ENCODE measurements at regions not wholly inside any gene's neighbourhood (a gene's known extent, or its start where the extent isn't known, plus 50 kb on each side); places are given as distances from the start of the nearest gene placed in this dataset.
A peak's percentile ranks its signal among the peaks of the same experiment; 100 is the strongest.
"Not testable (repeated sequence)": the region's sequence is repeated elsewhere in the genome, so short reads cannot be mapped to it uniquely, and the experiment has no call there.

DNA sequence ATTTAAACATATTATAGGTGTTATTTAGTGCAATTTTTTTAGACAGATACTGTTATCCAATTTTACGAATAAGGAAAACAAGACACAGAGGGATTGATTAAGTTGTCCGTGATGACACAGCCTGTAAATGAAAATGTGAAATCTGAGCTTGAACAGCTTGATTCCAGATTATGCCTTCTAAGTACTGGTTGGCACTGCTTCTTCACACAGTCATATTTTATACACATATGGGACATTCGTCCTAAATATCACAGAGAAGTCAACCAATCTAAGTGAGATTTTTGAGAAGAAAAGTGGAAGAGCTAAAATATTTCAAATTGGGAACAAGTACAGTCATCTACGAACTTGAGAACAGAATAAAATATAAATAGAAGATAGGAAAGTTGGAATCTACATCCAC lies 756.3 kb downstream of the BCKDHB start:
- no peak for DNase-seq

DNA sequence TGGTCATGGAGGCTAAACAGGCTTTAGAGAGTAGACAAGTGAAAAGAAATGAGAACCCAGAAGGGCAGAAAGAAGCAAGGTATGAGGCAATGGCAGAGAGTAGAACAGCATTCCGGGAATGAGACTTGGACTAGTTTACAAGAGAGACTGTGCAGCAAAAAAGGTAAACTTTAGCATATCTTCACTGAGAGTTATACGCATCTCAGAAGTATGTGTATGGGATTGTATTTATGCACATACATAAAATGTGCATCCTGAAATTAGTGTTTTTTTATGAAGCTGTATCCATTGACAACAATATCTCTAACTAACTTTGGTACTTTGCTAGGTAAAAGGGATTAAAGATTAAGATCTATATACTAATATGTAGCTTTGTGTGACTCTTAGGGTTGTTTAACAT lies 753.6 kb downstream of the BCKDHB start:
- DNase-seq: no peak

DNA sequence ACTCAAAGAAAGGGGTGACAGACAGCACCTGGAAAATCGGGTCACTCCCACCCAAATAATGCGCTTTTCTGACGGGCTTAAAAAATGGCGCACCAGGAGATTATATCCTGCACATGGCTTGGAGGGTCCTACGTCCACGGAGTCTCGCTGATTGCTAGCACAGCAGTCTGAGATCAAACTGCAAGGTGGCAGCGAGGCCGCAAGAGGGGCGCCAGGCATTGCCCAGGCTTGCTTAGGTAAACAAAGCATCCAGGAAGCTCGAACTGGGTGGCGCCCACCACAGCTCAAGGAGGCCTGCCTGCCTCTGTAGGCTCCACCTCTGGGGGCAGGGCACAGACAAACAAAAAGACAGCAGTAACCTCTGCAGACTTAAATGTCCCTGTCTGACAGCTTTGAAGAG lies 741.5 kb downstream of the BCKDHB start:
- DNase-seq: peak; percentile 11

DNA sequence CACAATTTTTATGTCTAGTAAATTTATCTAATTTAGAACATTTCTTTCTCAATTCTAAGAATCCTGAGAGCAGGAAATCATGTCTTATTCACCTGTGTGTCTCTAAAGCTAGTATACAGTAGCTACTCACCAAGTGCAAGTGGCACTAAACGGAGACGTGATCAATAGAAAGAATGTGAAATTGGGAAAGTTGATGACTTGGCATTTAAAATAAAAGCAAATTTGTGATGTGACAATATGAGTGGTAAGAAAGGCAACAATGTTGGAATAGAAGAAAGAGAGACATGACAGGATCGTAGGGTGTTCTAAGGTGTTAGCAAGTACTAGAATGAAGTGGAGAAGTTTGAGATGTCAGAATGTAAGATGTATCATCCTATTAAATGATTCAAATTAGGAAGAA lies 725.9 kb downstream of the BCKDHB start:
- no peak for DNase-seq

DNA sequence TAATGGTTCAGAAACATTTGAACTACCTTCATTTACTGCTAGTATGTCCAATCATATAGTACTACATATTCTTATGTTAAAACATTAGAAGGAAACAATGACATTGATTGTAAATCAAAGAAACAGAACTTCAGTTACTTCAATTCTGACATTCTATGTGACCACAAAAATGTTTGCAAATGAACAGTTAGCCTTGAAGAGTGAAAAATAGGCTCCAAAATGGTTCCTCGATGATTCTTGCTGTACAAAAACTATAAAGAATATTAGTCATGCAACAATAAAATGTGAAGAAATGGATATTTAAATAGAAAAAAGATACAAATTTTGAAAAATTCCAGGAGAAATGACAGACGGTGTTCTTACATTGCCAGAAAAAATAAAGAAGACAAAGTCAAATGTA lies 686.9 kb downstream of the BCKDHB start:
- DNase-seq: no peak

DNA sequence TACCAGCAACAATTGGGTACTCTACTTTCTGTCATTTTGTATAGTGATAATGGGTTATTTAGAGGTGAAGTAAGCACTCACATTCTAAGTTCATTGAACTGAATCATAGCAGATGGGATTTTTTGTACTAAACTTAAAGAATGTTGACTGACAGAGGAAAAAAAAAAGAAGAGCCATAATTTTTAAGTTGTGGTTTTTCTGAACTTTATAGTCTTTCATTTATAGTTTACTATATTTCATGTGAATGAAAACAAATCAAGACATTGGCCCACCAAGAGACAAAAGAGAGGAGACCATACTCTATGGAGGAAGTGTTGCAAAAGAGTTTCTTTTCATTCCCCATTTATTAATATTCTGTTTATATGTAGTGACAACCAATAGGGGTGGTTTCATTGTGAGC lies 685.7 kb downstream of the BCKDHB start:
- no peak for DNase-seq

DNA sequence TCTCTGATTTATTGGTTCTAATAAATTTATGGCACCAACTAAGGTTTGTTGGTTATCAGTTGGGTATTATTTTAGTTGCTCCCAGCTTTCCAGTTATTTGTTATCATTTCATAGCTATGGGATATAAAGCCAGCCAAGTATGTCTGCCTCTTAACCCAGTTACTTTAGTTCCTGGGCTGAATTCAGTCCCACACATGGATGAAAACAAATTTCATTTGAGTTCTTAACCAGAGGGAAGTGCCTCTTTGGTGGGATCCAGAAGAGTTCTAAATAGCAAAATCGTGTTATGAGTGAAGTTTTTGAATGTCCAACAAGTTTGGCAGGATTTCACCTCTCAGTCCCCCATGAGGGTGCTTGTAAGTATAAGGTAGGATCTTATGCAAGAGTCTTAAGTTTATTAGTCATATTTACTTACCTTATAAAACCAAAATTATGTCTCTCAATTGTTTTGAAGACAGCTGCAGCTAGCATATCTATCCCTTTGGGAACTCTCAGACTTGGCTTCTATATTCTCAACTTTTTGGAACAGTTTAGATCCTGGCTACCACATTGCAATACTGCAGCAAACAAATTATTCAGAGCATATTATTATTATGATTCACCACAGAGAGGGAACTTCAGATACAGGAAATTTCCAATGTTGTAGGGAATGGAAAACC lies 683.6 kb downstream of the BCKDHB start:
- DNase-seq: no peak

DNA sequence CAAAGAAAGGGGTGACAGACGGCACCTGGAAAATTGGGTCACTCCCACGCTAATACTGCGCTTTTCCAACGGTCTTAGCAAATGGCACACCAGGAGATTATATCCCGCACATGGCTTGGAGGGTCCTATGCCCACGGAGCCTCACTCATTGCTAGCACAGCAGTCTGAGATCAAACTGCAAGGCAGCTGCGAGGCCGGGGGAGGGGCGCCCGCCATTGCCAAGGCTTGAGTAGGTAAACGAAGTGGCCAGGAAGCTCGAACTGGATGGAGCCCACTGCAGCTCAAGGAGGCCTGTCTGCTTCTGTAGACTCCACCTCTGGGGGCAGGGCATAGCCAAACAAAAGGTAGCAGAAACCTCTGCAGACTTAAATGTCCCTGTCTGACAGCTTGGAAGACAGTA lies 676.8 kb downstream of the BCKDHB start:
- DNase-seq: not testable (repeated sequence)

DNA sequence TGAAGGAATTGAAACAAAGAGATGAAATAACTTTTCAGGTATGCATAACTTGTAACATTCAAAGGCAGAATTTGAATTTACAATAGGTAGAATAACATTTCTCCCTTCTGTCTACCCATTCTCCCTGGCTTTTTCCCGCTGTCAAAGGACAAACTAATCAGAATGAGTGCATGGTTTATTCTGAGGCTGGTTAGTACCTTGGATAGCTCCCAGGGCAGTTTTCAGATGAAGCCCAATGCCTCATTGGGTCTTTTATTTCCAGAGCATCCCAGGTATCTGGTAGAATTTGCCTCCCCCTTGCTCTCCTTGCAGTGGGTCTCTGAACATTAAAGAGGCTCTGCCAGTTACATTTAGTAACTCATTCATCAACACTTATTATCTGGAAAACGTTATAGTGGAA lies 665.5 kb downstream of the BCKDHB start:
- no peak for DNase-seq

DNA sequence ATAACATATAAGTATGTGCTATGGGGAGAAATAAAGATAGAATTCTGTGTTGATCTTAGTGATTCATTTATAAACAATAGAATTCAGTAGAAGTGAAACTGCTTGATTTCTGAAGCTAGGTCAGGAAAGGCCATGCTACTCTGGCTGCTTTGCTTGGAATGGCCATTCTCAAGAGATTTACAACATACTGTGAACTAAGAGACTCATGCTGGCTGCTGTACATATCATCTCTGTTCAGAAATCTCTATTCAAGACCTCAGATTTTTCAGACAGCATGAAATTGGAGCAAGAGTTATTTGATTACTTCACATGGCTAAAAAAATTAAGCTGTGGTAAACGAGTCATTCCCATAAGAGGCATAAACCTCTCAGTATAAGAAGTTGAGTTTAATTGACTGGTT lies 662.6 kb downstream of the BCKDHB start:
- DNase-seq: no peak

DNA sequence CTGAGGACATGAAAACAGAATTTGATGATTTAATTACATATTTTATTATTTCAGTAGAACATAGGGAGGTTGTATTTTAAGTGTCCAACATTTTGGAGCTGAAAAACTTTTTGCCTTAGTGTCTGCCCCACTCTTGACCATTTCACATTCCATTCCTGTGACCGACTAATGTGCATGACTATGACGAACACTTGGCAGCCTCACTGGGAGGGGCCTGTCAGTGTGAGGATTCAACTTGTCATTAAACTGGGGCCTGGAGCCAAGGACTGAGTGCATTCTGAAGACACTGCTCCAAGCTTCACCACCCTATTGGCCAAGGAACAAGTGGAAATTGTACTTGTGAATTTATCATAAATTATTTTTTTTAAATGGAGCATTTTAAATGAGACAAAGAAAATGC lies 661.3 kb downstream of the BCKDHB start:
- DNase-seq: no peak

DNA sequence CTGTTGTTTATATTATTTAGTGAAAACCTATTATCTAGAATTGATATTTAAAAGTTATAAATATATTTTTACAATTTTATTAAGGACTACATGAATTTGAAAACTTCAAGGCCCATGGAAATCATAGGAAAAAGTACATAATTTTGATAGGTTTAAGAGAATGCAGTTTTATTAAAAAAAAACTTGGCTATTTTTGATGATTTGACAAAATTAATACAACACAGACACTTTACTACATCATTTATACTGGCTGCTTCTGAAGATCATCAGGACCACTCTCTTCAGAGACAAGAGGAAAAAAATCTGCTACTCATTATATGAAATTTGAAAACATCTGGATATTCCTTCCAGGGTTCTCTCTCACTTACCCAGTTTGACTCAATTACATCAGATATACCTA lies 637.7 kb downstream of the BCKDHB start:
- no peak for DNase-seq

DNA sequence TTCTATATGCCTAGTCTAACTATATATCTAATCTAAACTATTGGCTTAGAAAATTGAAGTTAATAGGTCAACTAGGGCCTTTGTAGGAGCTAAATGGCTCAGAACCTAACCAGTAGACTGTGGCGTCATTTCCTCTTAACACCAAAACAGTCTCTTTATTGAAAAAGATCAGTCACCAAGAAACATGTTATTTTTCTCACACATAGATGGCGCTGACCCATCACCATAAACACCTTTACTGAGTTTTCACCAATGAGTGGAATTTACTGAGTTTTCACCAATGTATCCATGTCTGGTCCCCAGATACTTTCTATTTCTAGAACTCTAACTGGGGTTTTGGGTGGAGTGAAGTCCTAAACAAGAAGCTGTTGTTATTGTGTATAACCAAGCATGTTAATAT lies 636.0 kb downstream of the BCKDHB start:
- DNase-seq: peak; percentile 17

DNA sequence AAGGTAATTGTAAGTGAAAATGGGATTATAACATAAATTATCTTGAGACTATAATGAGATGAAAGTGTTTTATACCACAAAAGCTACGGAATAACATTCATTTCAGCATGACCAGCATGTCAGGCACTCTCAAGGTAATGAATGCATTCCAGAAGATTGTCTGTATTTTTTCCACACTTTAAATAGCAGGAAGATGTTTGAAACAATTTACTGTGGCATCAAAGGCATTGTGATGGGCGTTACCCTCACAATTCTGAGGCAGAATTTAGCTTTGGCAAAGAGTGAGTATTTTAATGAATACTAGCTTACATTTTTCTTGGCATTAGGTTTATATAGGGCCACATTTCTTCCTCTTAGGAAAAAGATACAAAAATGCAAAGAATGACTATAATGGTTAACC lies 627.2 kb downstream of the BCKDHB start:
- DNase-seq: no peak

DNA sequence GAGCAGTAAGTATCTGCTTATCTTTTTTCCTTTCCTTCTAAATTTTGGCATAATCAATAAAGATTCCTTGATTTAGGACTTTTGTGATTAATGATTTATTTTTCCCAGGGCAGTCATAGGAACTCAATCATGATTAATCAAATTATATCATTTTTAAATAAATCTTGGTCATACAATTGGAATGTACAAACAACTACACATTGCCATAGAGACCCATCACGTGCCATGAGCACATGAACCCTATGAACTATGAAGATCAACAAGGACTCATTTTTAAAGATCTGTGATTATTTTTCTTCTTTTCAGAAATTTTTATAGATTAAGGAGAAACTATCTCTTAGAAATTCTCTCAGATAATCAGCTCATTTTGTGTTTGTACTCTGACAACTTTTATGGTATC lies 622.4 kb downstream of the BCKDHB start:
- no peak for DNase-seq

DNA sequence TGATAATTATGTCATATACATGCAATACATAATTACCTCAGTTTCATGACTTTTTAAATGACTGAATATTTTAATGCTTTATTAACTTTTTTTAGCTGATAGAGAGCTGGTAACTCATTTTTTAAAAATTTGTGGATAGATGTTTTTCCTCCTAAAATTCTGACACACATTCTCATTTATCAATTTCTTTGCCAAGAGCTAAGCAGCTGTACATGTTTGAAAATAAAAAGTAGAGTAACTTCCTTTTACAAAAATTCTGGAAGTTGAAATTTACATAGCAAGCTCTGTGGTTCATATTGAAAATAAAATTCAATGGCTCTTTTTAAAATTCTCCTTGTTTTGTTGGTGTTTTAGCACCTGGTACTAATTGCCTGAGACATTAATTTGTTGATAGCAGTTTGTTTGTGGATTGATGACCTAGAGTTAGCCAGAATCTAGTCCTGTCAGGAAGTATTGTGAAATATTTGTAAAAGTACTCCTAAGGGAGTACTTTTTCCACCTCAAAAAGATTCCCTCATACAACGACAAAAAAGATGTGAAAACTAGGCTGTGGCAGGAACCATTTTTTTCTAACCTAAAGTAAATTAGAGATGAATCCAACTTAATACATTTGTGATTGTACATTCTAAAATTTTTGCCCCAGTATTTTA lies 621.8 kb downstream of the BCKDHB start:
- no peak for DNase-seq

DNA sequence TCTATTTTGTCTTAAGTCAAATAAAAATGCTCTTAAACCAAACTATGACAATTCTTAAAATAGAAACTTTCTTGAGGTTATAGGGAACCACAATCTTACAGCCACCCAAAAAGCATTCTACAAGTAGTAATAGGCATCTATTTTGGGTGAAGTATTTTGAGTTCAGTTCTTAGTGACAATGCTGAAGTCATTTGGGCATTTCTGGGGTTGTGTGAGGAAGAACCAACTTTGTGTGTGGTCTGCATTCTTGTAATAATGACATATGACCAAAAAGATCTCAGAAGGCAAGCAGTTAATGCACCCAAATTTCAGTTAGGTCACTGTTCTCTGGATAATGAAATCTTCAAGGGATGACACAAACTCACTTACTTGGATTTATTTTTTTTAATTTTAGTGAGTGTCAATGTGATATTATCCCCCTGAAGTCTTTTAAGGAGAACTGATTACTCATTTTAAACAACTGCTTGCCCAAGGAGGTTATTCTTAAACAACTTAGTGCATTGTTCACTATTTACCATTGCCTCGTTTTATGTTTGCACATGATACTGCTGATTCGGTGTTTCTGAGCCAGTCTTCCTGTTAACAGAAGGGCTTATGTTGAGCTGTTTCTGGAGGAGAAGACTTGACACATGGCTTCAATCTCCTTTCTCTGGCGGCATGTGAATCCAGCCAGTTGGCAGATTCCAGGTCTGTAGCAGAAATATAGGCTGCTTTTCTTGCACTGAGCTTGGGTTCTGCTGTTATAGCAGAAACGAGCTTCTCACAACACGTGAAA lies 618.9 kb downstream of the BCKDHB start:
- no peak for DNase-seq

DNA sequence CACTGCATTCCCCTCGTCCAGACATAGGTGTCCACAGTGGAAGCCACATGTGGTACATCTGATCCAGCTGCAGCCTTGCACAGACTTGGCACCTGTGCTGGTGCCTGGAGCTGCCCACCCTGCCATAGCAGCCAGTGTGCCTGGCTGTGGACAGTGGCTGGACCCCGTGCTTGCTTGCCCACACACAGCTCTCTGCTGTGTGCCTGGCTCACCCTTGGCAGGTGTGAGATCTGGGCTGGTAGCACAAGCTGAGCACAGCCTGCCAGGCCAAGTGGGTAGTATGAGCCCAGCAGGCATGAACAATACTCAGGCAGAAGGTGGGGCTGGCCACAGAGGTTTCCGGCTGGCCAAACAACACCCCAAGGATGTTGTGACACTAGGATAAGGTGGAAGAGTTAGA lies 614.4 kb downstream of the BCKDHB start:
- DNase-seq: no peak

DNA sequence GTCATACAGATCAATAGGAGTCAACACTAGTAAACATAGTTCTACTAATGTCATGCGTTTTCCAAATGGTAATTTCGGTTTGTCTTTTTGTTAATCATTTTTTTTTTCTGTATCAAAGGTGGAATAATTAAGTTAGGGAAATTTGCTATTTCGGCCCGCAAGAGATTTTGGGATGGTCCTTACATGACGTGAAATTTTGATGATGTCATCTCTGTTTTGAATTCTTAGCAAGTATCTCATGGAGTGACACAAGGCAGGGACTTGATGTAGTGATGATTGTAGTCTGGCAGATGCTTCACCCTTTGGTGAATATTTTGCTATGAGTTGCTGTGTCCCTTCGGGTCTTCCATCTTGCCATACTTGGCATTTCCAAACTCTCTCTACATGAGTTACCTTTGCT lies 608.0 kb downstream of the BCKDHB start:
- no peak for DNase-seq

DNA sequence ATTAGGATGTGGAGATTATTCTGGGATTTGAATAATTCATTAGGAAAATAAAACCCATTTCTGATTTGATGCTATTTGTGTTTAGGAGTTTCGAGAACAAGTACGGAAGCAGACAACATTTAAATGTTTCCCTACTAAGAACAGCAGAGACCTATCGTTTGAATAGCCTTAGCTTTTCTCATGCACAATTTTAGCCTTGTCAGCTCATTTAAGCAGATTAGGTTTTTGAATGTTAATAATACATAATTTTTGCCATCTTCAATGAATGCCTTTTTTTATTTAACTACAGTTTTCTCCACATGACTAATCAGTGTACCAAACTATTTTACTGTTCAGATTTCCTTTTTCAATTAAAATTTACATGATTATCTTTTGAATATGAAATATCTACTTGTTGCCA lies 592.0 kb downstream of the BCKDHB start:
- DNase-seq: no peak

DNA sequence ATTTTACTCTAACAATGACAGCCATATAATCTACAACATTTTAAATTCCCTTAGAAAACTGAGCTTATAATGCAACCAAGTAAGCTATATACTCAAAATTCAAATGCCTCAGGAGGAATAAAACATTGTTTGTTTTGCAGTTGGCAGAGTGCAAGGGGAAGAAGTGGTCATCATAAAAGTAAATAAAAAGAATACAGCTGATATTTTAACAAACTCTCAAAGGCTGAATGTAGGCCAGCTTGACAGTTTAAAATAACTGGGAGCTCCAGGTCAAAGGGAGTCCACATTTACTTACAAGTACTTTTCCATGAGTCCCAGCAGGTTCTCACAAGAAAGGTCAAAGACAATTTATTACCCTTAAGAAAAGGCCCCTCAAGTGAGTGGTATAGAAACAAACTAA lies 589.8 kb downstream of the BCKDHB start:
- DNase-seq: no peak

DNA sequence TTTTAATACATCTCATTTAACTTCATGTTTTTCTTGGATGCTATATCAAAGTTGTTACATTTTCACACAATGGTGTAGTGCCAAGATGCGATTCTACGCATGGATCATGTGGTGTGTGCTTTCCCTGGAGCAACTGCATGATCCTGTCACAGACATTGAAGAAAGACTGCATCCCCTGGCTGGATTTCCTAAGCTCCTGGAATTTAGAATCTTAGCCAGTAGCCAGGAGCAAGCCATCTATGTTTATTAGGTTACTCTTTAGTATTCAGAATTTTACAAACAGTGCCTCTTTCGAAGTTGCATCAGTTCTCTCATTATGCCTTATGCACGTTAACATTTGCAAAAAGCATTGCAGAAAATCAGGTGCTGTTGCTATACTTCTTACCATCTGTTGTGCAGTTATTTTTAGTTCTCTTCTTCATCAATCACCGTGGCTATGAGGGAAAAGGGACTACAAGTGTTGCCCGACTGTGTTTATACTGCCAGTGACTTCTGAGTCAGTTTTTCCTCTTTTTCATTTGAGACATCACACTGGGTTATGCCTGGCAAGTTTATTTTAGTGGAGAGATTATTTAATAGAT lies 584.2 kb downstream of the BCKDHB start:
- peak; percentile 69 for DNase-seq

DNA sequence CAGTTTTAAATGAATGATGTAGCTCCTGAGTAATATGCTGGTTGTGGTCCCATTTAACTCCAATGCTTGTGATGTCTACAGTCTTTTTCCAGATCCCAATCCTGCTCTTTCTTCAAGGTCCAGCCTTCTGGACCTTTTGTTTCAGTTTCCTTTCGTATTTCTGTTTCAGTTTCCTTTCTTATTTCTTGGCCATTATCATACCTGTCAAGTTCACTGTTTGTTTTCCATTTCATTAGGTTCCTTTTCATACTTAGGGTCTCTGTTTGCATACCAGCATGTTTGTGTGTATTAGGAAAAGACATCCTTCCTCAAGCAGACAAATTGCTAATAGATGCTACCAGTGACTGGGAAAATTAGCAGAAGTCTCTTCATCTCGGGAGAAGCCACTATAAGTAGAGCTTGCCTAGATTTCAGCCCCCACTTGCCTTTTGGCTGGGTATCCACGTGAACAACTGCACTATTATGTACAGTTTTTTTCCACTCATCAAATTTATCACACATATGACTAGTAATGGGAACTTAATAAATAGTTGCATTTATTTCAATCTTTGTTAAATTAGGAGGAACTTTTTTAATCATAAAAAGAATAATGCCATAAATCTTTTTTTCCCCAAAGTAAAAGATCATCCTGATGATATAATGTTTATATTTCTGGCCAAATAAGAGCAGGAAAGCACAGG lies 583.4 kb downstream of the BCKDHB start:
- no peak for DNase-seq

Measured in NCI-H2171 treated with DMSO at 0.1 percent for 48 hours (cell line).